Mesenchymal stem cell (in vitro differentiated cells and primary cell): ENCODE measurements at regions not wholly inside any gene's neighbourhood (a gene's known extent, or its start where the extent isn't known, plus 50 kb on each side); places are given as distances from the start of the nearest gene placed in this dataset.

ENCODE experiments used
- DNase-seq: peaks from one replicate; pipeline ENCODE4 v3.0.0-alpha.2; 2013
- H2AFZ ChIP-seq: one replicate; pipeline ENCODE4 v1.6.1; 2013; ENCODE audit warnings: low read depth, mild to moderate bottlenecking, control low read depth, inconsistent platforms, low read length, moderate library complexity
- H2AK5ac ChIP-seq: 2 replicates; pipeline ENCODE4 v1.6.1; 2013; ENCODE audit warnings: low read length, moderate library complexity, mild to moderate bottlenecking, inconsistent platforms; ENCODE audit not compliant: severe bottlenecking
- H2BK120ac ChIP-seq: one replicate; pipeline ENCODE4 v1.6.1; 2013; ENCODE audit warnings: low read depth, mild to moderate bottlenecking, inconsistent platforms, low read length, moderate library complexity
- H2BK12ac ChIP-seq, 2 experiments: one replicate each; pipeline ENCODE4 v1.6.1; 2013; ENCODE audit warnings: inconsistent platforms in 2 of 2, low read length in 2 of 2, mild to moderate bottlenecking in 2 of 2, moderate library complexity in 2 of 2, control low read depth in 1 of 2
- H2BK15ac ChIP-seq: one replicate; pipeline ENCODE4 v1.6.1; 2013; ENCODE audit warnings: mild to moderate bottlenecking, low read depth, inconsistent platforms; ENCODE audit not compliant: poor library complexity, severe bottlenecking
- H2BK5ac ChIP-seq: 2 replicates; pipeline ENCODE4 v1.6.1; 2013; ENCODE audit warnings: low read depth, mild to moderate bottlenecking, low read length, control low read depth, inconsistent platforms; ENCODE audit not compliant: poor library complexity, severe bottlenecking
- H3K14ac ChIP-seq, 2 experiments: one replicate each; pipeline ENCODE4 v1.6.1; 2013; ENCODE audit warnings: inconsistent platforms in 2 of 2, low read length in 2 of 2, control low read depth in 1 of 2, mild to moderate bottlenecking in 1 of 2, moderate library complexity in 1 of 2
- H3K18ac ChIP-seq, 2 experiments: one replicate each; pipeline ENCODE4 v1.6.1; 2013; ENCODE audit warnings: inconsistent platforms in 2 of 2, low read length in 2 of 2, control low read depth in 1 of 2, low read depth in 1 of 2, mild to moderate bottlenecking in 1 of 2
- H3K23ac ChIP-seq, 2 experiments: one replicate each; pipeline ENCODE4 v1.6.1; 2013; ENCODE audit warnings: inconsistent platforms in 2 of 2, low read length in 2 of 2, mild to moderate bottlenecking in 2 of 2, moderate library complexity in 2 of 2, control low read depth in 1 of 2
- H3K27ac ChIP-seq: 2 replicates; pipeline ENCODE4 v1.5.1; 2013; ENCODE audit warnings: mild to moderate bottlenecking, moderate library complexity, low read length, control low read depth, inconsistent platforms; ENCODE audit not compliant: poor library complexity, severe bottlenecking
- H3K27me3 ChIP-seq, 2 experiments: 2 replicates each; pipeline versions ENCODE4 v1.6.1 to v1.7.0; 2013; ENCODE audit warnings: low read length in 2 of 2, mild to moderate bottlenecking in 2 of 2, moderate library complexity in 2 of 2, control low read depth in 1 of 2, inconsistent platforms in 1 of 2; ENCODE audit not compliant: control insufficient read depth in 1 of 2, insufficient read depth in 1 of 2
- H3K36me3 ChIP-seq, 2 experiments: 2 replicates each; pipeline versions ENCODE4 v1.6.1 to v1.7.0; 2013; ENCODE audit warnings: low read length in 2 of 2, control low read depth in 1 of 2, inconsistent platforms in 1 of 2, low read depth in 1 of 2, mild to moderate bottlenecking in 1 of 2; ENCODE audit not compliant: insufficient read depth in 2 of 2, control insufficient read depth in 1 of 2
- H3K4ac ChIP-seq, 2 experiments: one replicate each; pipeline ENCODE4 v1.6.1; 2013; ENCODE audit warnings: inconsistent platforms in 2 of 2, low read length in 2 of 2, mild to moderate bottlenecking in 2 of 2, moderate library complexity in 2 of 2, control low read depth in 1 of 2, low read depth in 1 of 2
- H3K4me1 ChIP-seq: 2 replicates; pipeline ENCODE4 v1.6.1; 2013; ENCODE audit warnings: low read depth, low read length, control low read depth; ENCODE audit not compliant: control insufficient read depth, insufficient read depth
- H3K4me2 ChIP-seq: 2 replicates; pipeline ENCODE4 v1.6.1; 2013; ENCODE audit warnings: low read length, mild to moderate bottlenecking, inconsistent platforms; ENCODE audit not compliant: poor library complexity, severe bottlenecking
- H3K4me3 ChIP-seq, 2 experiments: 2 replicates each; pipeline versions ENCODE4 v1.5.1 to v1.7.0; 2013; ENCODE audit warnings: low read length in 2 of 2, mild to moderate bottlenecking in 2 of 2, control low read depth in 1 of 2, low read depth in 1 of 2; ENCODE audit not compliant: insufficient read depth in 1 of 2
- H3K79me1 ChIP-seq: replicated peaks from 2 replicates; pipeline ENCODE4 v1.6.1; 2013; ENCODE audit warnings: mild to moderate bottlenecking, control low read depth, low read length, inconsistent platforms; ENCODE audit not compliant: poor library complexity, severe bottlenecking
- H3K9ac ChIP-seq: 2 replicates; pipeline ENCODE4 v1.7.0; 2013; ENCODE audit warnings: mild to moderate bottlenecking, low read length, moderate library complexity
- H3K9me3 ChIP-seq: 2 replicates; pipeline ENCODE4 v1.7.0; 2013; ENCODE audit warnings: mild to moderate bottlenecking, low read length; ENCODE audit not compliant: control insufficient read depth
- H4K8ac ChIP-seq: one replicate; pipeline ENCODE4 v1.6.1; 2013; ENCODE audit warnings: inconsistent platforms, mild to moderate bottlenecking, low read length, moderate library complexity
- H4K91ac ChIP-seq: one replicate; pipeline ENCODE4 v1.6.1; 2013; ENCODE audit warnings: mild to moderate bottlenecking, low read length, inconsistent platforms
- WGBS: methylation state at CpG from one replicate; pipeline ENCODE4 v1.1.7; 2013; ENCODE audit warnings: mixed read lengths; 5-methylcytosine and 5-hydroxymethylcytosine counted together

DNA sequence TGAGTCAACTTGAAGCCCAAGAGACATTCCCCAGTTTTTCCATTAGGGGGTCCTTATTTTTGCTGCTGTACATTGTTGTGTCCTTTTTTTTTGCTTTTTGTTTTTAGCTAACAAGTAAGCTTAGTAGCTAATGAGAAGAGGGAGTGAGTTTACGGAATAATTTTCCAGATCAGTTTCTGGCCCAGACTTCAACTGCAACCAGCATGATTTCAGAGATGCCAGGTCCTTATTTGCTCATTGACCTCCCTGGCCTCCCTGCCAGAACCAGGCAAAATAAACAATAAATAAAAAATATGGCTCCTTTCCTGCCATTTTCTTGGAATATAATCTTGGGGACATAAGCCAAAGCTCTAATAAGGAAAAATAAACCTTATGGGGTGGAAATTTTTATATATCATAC, 185.9 kb downstream of the FAT3 start:
- no peak overlapping the region for H3K4me2 ChIP-seq
- no peaks in the 10 kb centered on the region for H3K27me3 ChIP-seq
- no peak overlapping the region for H3K4ac ChIP-seq
- no peak overlapping the region for H2BK12ac ChIP-seq
- H3K18ac ChIP-seq = no peak overlapping the region
- no peak overlapping the region for H2BK15ac ChIP-seq
- H3K36me3 ChIP-seq = no peaks in the 10 kb centered on the region
- H2BK120ac ChIP-seq = no peak overlapping the region
- H3K9ac ChIP-seq = no peak overlapping the region
- no peaks in the 10 kb centered on the region for H3K79me1 ChIP-seq
- no peaks in the 10 kb centered on the region for H3K4me1 ChIP-seq
- no peak overlapping the region for H2AFZ ChIP-seq
- no peak overlapping the region for H4K8ac ChIP-seq
- no peak for DNase-seq
- no peak overlapping the region for H4K91ac ChIP-seq
- 86% methylated on average over 1 of the region's 1 CpG for WGBS
- H3K4me3 ChIP-seq = no peak overlapping the region
- no peak overlapping the region for H2AK5ac ChIP-seq
- H3K9me3 ChIP-seq = no peaks in the 10 kb centered on the region
- no peak overlapping the region for H3K23ac ChIP-seq
- H2BK5ac ChIP-seq = no peak overlapping the region
- H3K14ac ChIP-seq = no peak overlapping the region
- H3K27ac ChIP-seq = no peak overlapping the region

DNA sequence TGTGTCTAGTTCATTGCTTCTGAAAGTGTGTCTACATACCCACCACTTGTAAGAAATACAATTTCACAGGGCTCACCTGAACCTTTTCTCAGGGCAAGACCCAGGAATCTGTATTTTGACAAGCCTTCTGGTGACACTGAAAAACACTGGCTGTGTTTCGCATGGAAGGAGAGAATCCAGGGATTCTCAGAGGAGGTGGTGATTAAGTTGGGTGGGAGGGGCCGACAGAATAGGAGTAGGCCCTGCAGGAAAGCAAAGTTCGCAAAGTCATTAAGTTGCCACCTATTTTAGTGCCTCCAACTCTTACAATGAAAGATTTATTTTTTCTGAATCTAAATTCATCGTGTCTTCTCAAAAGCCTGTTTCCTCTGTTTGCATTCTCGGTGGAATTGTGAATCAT, 186.8 kb downstream of the FAT3 start:
- no peak for DNase-seq
- no peak overlapping the region for H2BK120ac ChIP-seq

DNA sequence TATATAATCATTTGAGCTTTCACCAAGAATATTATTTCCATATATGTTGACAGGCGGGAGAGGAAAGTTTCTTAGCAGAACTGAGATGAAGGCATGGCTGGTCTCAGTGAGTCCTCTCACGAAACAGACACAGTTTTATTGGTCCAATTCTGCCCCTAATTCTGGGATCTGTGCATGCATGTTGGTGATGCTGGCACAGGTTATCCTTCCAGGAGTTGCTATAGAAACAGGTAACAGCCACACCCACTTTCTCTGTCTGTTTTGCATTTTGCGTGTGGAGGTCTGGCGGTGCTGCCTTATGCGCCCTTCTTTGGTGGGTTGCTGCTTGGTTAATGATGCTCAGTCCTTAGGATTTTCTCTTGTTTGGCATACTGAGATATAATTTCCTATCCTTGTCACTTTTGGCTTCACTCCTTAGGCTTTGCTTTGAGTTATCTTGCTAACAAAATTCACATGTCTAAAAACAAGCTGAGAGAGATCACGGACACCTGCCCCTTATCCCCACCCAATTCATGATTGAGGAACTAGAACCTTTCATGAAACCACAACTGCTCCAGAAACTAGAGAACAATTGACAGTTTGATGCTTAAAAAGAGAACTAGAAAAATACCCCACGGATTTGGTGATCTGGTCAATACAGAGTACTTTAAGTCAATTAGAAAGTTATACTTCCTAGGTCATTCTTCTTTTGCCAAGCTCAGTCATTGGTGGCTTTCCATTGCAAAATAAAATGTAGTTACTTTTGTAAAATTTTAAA, 189.3 kb downstream of the FAT3 start:
- H3K4me3 ChIP-seq = peak overlapping the region in 1 of 2 experiments; percentile 17
- no peak overlapping the region for H2AFZ ChIP-seq
- no peaks in the 10 kb centered on the region for H3K4me1 ChIP-seq
- WGBS = 89% methylated on average over 3 of the region's 7 CpGs
- no peak overlapping the region for H3K4me2 ChIP-seq
- H3K27me3 ChIP-seq = no peaks in the 10 kb centered on the region
- no peak overlapping the region for H3K4ac ChIP-seq
- no peak overlapping the region for H3K18ac ChIP-seq
- DNase-seq = no peak
- H2AK5ac ChIP-seq = no peak overlapping the region
- H3K27ac ChIP-seq = no peak overlapping the region
- H4K91ac ChIP-seq = no peak overlapping the region
- H2BK120ac ChIP-seq = no peak overlapping the region
- no peak overlapping the region for H3K14ac ChIP-seq
- no peak overlapping the region for H2BK12ac ChIP-seq
- no peaks in the 10 kb centered on the region for H3K79me1 ChIP-seq
- H4K8ac ChIP-seq = no peak overlapping the region
- H3K36me3 ChIP-seq = no peaks in the 10 kb centered on the region
- H2BK15ac ChIP-seq = no peak overlapping the region
- peak overlapping the region; percentile 80 for H3K9ac ChIP-seq
- no peaks in the 10 kb centered on the region for H3K9me3 ChIP-seq
- no peak overlapping the region for H2BK5ac ChIP-seq
- no peak overlapping the region for H3K23ac ChIP-seq

More for the DNA sequence above, 186.8 kb downstream of the FAT3 start:
- Histone ChIP-seq H3K4me2 (no peak overlapping the region), H2AFZ (no peak overlapping the region), H3K27me3 (no peaks in the 10 kb centered on the region), H2BK15ac (no peak overlapping the region), H4K91ac (no peak overlapping the region), H3K27ac (no peak overlapping the region), H3K4me3 (no peak overlapping the region), H3K79me1 (no peaks in the 10 kb centered on the region), H3K18ac (no peak overlapping the region), H3K9me3 (no peaks in the 10 kb centered on the region), H3K36me3 (no peaks in the 10 kb centered on the region), H3K9ac (no peak overlapping the region), H3K4ac (no peak overlapping the region), H3K23ac (no peak overlapping the region), H3K14ac (no peak overlapping the region), H4K8ac (no peak overlapping the region), H2BK5ac (no peak overlapping the region), H2BK12ac (no peak overlapping the region), H2AK5ac (no peak overlapping the region), H3K4me1 (no peaks in the 10 kb centered on the region)
- 73% methylated on average over 2 of the region's 5 CpGs for WGBS

DNA sequence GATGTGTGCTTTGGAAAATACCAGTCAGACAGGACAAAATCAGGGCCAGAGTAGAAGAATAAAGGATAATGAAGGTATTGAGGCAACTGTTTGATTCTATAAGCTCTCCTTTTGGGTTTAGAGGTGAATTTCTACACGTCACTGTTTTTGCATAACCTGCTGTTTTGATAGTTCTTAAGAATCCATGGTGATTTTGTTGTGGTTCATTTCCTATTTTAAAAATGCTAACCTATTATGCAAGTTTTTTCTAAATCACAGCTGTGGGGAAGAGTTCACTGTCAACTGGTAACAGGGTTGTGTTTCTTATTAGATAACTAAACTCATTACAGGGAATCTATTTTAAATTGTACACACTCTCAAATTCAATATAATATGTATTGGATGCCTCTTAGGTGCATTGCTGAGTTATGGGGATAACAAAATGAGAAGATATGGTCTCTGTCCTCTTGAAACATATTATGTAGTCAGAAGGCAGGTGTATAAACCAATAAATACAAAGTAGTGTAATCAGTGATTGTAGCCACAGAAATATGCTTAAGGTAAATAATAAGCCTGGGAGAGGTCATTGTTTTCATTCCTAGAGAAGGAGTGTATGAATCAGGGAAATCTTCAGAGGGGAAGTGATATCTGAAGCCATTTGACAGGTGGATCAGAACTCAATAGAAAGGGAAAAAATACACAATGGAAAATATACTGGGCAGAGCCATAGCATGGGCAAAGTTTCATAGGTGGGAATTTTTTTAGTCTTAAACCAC, 192.5 kb downstream of the FAT3 start:
- H3K27ac ChIP-seq = no peak overlapping the region
- no peaks in the 10 kb centered on the region for H3K36me3 ChIP-seq
- no peak overlapping the region for H3K4ac ChIP-seq
- no peak overlapping the region for H3K9ac ChIP-seq
- H3K23ac ChIP-seq = no peak overlapping the region
- H2AK5ac ChIP-seq = no peak overlapping the region
- no peak overlapping the region for H3K18ac ChIP-seq
- no peak overlapping the region for H3K4me3 ChIP-seq
- no peak overlapping the region for H2BK5ac ChIP-seq
- H3K27me3 ChIP-seq = no peaks in the 10 kb centered on the region
- H3K9me3 ChIP-seq = no peaks in the 10 kb centered on the region
- WGBS = no CpG with 5 or more reads among the region's 1 CpG
- no peak overlapping the region for H2BK120ac ChIP-seq
- H3K14ac ChIP-seq = no peak overlapping the region
- DNase-seq = no peak
- H3K4me1 ChIP-seq = no peaks in the 10 kb centered on the region
- no peak overlapping the region for H4K91ac ChIP-seq
- H3K79me1 ChIP-seq = no peaks in the 10 kb centered on the region
- H2BK15ac ChIP-seq = no peak overlapping the region
- no peak overlapping the region for H2AFZ ChIP-seq
- H4K8ac ChIP-seq = no peak overlapping the region
- no peak overlapping the region for H3K4me2 ChIP-seq
- no peak overlapping the region for H2BK12ac ChIP-seq
